ENCODE measurements at regions not wholly inside any gene's neighbourhood (a gene's known extent, or its start where the extent isn't known, plus 50 kb on each side); places are given as distances from the start of the nearest gene placed in this dataset.

- DNase-seq: peak in 1 of 2 donors; percentile 0
These were observed 438.1 kb upstream of the DSEL start for GRCh38 chr18:67954594-67954993.

DNA sequence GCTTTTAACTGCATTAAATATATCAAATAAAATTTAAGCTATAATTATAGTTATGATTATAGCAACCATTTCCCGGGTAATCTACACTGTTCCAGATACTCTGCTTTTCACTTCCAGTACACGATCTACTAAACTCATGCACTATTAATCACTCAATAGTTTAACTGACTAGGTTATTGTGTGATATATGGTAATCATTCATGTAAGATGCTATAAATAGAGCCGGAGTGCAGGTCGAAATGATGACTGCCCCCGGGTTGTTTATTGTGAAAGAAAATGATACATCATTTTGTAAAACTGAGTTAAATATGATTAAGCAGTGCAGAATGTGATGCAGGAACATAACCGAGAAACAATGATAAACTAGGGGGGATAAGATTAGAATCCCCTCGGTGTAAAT is 434.6 kb upstream of the DSEL start:
- DNase-seq: no peak

DNA sequence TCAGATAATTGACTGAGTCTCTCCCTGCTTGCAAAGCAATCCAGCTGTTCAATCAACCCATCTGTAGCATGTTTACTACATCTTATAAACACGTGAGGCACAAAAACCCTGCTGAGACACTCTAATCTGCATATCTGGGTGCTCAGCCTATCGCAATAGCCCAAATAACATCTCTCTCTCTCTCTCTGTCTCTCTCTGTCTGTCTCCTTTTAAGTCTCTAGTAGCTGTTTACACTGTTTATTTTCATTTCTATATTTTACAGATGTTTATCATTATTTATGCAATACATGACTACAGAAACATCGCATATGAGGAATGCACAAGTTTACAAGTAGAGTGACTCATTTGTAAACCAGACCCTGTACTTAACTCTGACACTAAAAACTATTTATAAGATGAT is 422.1 kb upstream of the DSEL start:
- no peak for DNase-seq

GRCh38 chr18:67935638-67936037 is 419.1 kb upstream of the DSEL start:
- no peak for DNase-seq

DNA sequence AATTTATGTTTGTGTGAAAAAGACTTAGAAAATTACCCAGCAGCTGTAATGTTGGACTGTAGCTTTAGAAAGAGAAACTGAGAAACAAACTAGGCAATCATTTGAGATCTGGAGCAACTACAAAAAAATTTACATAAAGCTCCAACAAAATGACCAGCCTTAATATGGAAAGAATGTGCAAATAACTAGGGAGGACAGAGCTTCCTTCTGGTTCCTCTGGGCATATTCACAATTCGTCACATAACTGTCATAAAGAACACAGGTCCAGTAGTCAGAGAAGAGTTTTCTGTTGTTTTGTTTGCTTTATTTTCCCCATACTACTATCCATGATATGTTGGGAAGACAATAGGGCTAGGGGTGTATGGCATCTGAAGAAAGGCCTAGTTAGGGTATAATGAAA is 416.8 kb upstream of the DSEL start:
- DNase-seq: no peak

DNA sequence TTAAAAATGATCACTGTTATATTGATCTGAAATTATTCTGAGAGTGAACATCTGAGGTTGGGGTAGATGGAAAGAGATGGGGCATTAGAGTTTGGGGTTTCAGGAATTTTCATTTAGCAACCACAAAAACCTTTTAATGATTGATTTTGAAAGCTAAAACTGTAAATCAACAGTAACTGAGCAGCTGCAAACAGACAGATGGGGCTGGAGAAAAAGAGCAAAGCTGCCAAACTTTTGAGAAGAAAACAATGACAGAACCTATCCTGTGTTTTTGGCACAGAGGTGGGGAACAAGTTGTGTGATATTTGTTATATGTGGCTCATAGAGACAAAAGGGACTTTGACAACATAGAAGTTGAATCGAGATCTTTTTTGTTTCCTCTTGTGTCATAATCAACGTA is 415.8 kb upstream of the DSEL start:
- no peak for DNase-seq

DNA sequence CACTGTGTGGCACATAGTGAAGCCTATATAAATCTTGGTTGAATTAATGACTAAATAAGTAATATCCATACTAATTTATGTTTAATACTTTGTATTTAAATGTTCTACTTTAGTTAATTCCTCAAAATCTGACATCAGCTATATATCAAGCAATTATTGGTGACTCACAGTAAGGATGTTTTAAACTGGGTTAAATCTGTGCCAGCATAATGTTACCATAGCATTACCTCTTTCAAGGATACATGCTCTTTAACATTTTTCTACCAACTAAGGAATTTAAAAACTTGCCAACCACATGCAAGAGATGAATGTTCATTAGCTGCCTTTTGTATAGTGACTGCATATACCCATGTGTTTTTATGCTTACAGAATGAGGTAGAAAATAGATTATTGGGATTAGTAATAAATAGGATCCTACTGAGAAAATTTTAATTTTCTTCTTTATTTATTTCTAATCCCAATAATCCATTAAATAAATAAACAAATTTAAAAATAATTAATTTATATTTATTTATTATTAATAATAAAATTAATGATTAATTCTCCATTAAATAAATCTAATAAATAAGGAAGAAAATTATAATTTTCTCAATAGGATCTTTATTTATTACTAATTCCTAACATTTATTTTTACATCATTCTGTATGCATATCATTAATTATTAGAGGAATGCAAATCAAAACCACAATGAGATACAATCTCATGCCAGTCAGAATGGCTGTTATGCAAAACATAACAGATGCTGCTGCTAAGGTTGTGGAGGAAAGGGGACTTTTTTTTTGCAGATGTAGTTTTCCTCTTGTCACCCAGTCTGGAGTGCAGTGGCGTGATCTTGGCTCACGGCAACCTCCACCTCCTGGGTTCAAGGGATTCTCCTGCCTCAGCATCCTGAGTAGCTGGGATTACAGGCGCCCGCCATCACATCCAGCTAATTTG is 410.7 kb upstream of the DSEL start:
- no peak for DNase-seq

GRCh38 chr18:67924656-67925055 is 408.1 kb upstream of the DSEL start:
- DNase-seq: no peak

- no peak for DNase-seq
These were observed 402.8 kb upstream of the DSEL start for GRCh38 chr18:67919316-67919715.

DNA sequence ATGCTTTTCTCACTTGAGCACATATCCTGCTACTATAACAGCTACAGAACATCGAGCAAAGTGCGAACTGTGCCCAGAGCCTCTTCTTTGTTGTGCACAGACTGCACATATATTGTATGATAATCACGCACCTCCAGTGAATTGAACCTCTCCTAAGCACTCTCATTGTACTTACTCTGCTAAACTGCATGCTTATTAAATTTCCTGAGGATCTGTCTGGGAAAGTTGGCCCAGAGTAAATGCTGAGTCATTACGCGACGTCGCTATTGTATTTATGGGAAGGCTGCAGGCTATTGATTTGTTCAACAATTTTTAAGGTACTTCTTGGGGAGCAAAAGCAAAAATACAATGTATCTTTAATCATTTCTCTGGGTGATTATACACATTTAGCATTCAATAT is 399.6 kb upstream of the DSEL start:
- no peak for DNase-seq

DNA sequence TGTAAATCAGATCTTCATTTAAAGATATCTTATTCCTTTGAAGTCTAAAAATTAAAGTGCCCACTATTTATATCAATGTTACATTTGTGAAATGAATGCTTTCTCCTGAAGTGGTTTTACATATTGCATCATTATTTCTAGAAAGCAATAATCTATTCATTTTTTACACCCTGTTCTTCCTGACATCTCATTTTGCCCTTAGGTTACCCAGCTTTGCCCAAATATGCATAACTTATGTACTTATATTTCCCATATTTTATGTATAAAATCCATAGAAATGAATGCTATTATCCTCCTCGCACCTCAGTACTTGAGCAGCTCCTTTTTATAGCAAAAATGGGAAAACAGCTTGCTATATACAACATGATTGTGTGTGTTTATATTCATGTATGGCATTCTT is 396.5 kb upstream of the DSEL start:
- no peak for DNase-seq

DNA sequence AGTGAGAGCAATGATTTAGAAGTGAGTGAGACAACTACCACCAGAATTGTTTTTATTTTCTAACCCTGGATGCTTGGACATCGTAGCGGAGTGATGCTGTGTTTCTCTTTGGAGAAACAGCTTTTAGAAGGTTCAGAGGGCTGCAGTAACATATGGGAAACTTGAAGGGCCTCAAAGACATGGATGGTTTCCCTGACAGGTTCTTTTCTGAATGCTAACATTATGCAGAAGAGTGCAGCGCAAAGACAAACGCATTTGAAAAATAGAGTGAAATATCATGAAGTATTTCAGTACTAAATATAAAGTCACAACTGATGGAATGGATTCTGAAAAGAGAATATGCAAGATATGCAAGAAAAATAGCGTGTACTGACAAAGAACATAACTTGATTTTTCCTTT is 385.1 kb upstream of the DSEL start:
- DNase-seq: no peak

- no peak for DNase-seq
These were observed 379.9 kb upstream of the DSEL start for GRCh38 chr18:67896451-67896850.

DNA sequence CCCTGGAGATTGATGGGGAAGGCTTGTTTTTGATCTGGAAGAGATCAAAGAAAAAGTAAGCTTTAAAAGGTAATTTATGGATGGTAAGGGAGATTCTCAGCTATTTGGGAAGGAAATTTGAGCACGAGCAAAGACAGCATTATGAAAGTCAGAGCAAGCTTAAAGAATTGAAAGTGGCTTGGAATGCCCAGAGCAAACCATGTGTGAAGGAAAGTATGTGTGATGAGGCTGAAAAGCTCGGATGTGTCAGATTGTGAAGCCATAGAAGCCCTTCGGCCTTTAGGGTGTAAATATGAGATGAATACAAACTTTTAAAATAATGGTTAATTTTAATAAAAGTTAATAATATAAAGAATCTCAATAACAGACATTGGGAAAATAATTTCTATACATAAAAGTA is 377.4 kb upstream of the DSEL start:
- DNase-seq: no peak

DNA sequence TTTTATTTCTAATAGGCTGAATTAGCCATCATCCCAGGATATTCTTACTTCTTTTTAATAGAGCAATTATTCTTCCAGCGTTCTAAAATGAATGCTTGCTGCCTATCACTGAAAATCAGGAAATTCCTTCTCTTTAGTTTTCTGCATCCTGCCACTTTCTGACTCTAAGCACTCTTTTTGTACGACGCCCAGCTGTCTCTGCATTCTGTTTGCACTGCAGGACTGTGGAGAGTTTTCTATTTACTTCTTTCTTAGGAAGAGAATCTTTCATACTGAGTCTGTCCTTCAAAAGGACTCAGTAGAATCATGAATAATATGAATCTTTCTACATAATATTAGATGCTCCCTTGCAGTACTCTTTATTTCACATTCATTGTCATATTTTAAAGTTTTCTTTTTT is 360.4 kb upstream of the DSEL start:
- no peak for DNase-seq

GRCh38 chr18:67875944-67876343 is 359.4 kb upstream of the DSEL start:
- DNase-seq: no peak

DNA sequence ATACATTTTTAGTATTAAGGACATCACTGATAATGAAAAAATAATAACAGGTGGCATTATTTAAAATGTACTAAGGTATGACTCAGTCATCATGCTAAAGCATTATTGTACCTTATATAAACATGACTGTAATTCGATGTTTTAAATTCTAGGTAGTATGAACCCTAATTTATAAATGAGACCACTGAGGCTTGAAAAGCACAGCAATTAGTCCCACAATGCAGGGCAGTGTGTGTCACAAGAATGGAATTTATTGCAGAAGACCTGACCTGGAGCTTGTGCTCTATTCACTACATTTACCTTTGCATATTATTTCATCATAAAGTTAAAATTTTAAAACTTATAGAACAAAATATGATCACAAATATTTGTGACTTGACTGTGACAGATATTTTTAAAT is 358.5 kb upstream of the DSEL start:
- no peak for DNase-seq

DNA sequence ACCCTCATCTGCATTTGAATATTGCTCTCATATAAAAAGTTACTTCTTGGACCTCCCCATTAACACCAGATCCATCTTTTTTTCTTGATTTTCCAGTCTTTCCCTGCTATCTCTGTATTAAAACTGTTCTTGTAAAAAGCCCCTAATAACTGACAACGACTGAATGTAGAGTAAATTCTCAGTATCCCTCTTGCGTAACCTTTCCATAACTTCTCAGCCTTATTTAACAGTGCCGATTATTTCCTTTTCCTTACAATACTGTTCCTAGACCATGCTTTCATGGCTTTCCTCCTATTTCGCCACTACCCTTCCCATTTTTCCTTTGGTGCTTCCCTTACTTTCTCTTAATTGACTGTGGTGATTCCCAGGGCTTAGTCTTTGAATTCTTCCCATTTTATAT is 348.9 kb upstream of the DSEL start:
- DNase-seq: no peak

DNA sequence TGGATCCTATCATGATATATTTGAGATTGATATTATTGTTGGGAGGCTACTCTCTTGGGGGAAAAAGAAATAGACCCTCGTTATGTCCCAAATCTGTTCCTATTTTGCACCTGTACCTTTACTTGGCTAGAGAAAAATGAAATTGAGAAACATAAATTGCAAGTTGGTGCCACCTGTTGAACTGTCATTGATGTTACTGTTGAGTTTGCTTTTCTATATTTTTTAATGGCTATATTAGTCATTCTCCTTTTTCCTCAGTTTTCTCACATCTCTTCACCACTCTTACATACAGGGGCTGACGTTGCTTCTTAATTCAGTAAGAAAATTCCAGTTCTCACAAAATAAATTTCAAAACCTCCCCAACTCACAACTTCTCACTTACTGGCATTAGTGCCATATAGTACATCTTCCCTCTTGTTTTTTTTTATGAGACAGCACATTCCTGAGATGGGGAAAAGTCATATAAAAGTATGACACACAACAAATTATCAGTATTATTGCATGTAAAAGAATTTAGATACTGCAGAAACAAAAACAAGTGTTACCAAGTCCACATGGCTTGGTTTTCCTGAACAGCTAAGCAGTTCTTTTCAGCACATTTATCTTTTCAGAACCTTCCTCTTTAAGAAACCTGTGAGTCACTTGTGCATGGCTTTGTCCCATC is 348.3 kb upstream of the DSEL start:
- DNase-seq: no peak

DNA sequence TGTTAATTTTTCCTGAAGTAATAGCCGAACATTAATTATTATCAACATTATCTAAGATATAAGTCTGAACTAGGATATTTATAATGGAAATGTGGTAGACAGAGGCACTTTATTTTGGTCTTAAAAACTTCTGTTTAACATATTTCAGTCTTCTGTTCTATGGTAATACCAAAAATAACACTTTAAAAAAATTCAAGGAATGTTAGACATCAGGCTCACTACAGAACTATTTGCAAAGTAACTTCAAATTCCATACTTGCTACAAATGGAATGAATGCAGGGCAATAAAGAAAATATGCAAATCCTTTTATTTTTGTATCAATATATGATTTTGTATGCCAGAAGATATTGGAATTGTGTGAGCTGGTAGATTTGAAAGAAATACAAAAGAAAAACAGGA is 345.5 kb upstream of the DSEL start:
- DNase-seq: no peak

DNA sequence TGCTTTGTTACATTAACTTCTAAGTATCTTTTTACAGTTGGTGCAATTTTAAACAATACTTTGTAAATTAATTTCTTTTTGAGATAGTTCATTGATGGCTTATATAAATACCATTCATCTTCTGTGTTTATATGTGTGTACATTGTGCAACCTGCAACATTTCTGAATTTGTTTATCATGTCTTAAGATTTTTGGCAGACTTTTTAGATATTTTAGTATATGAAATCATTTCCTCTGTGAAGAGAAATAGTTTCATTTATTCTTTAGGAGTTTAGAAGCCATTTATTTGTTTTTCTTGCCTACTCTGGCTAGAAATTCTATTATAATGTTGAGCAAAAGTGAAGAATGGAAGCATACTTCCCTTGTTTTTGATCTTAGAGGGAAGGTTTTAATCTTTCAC is 337.8 kb upstream of the DSEL start:
- DNase-seq: no peak

GRCh38 chr18:67846422-67847098 is 330.0 kb upstream of the DSEL start:
- DNase-seq: no peak

DNA sequence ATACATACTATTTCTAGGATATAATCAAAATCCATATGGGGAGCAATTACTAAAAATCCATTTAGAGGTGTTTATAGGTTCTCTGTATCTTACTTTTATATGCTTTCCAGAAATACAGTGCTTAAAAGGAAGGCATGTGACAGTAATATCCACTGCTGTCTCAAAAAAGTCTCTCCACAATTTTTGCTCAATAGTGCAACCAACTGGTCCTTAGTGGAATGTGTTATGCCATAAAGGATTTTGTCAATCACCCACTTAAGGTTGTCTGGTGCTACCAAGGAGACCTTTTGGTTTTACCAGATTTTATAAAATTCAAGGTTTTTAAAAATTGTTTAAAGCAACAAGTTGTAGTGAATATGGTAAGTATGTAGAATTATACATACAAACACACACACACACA is 328.5 kb upstream of the DSEL start:
- no peak for DNase-seq

DNA sequence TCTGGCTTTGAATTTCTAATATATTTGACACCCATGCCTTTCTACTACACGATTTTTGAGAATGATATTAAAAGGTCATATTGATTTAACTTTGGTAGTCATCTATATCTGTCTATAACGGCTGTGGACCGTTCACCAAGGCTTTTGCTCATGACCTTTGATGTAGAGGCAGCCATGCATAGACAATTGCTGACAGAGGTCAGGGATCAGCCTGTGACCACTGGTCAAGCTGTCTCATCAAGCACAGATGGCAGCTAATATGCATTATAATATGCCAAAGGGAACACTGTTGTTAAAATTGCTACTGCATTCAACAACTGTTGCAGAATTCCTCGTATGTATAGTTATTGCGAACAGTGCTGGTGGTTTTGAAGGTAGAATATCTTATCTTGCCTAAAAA is 323.9 kb upstream of the DSEL start:
- DNase-seq: no peak

Data from CD4-positive, alpha-beta T cell treated with Interleukin-1 beta for 1 hour (primary cell).